ENCODE measurements at regions not wholly inside any gene's neighbourhood (a gene's known extent, or its start where the extent isn't known, plus 50 kb on each side); places are given as distances from the start of the nearest gene placed in this dataset.

GRCh38 chr7:17697128-17697881 is 243.0 kb downstream of the SNX13 start:
- no peaks in the 10 kb centered on the region for H3K36me3 ChIP-seq (ENCODE audit: insufficient read depth, low read length)
- no peak overlapping the region for H3K4me2 ChIP-seq (ENCODE audit: low read length)
- intact Hi-C loops (cut with micrococcal nuclease; ENCODE audit: unreplicated experiment): no loop called here
- H3K4me1 ChIP-seq (ENCODE audit: insufficient read depth, low read length, poor library complexity, severe bottlenecking): no peaks in the 10 kb centered on the region
- ChIA-PET CTCF (ENCODE audit: unreplicated experiment) (no interaction called here), POLR2A (interaction anchor here (0.9 kb wide), 1 partner anchor 17 kb away, joined by 3 read pairs; no protein-coding TSS in a partner anchor)
- no TSS peak for BruUV-seq (replicated peaks)
- no peaks in the 10 kb centered on the region for H3K79me2 ChIP-seq (ENCODE audit: insufficient read depth, low read depth, low read length)
- no peak for TF ChIP-seq EZH2phosphoT487 (IDR thresholded peaks at IDR 0.05; ENCODE audit: borderline replicate concordance, low read depth, low read length)
- H3K9me3 ChIP-seq (ENCODE audit: low read length): peaks cover 9% of the 10 kb centered on the region; the same call in 1 of the 2 replicates
- no peak overlapping the region for H3K27ac ChIP-seq (ENCODE audit: low read depth, low read length, poor library complexity, severe bottlenecking)
- H3K9me2 ChIP-seq (ENCODE audit: insufficient read depth, low read length): no peaks in the 10 kb centered on the region
- H2AFZ ChIP-seq (ENCODE audit: low read length): no peak overlapping the region
- H4K20me1 ChIP-seq (ENCODE audit: insufficient read depth, low read length): no peaks in the 10 kb centered on the region
- no peak for DNase-seq (ENCODE audit: low spot score)
- no peak overlapping the region for H3K4me3 ChIP-seq (ENCODE audit: low read depth, low read length, poor library complexity, severe bottlenecking)

- no TSS peak for BruUV-seq (replicated peaks)
- no peaks in the 10 kb centered on the region for H3K4me1 ChIP-seq (ENCODE audit: insufficient read depth, low read length, poor library complexity, severe bottlenecking)
- no peak overlapping the region for H3K4me2 ChIP-seq (ENCODE audit: low read length)
- H2AFZ ChIP-seq (ENCODE audit: low read length): no peak overlapping the region
- peaks cover 9% of the 10 kb centered on the region; the same call in 1 of the 2 replicates for H3K9me3 ChIP-seq (ENCODE audit: low read length)
- no peak overlapping the region for H3K4me3 ChIP-seq (ENCODE audit: low read depth, low read length, poor library complexity, severe bottlenecking)
- TF ChIP-seq EZH2phosphoT487 (IDR thresholded peaks at IDR 0.05; ENCODE audit: borderline replicate concordance, low read depth, low read length) (no peak), CTCF (conservative IDR thresholded peaks at IDR 0.05; ENCODE audit: low read length) (no peak)
- H3K36me3 ChIP-seq (ENCODE audit: insufficient read depth, low read length): no peaks in the 10 kb centered on the region
- no peaks in the 10 kb centered on the region for H3K79me2 ChIP-seq (ENCODE audit: insufficient read depth, low read depth, low read length)
- ChIA-PET CTCF (ENCODE audit: unreplicated experiment) (interaction anchor here (0.6 kb wide), 1 partner anchor 41 kb away, joined by 5 read pairs; no protein-coding TSS in a partner anchor), POLR2A (no interaction called here)
- intact Hi-C loops (cut with micrococcal nuclease; ENCODE audit: unreplicated experiment): loop anchor here (10.0 kb wide), 1 partner anchor 295 kb away; no protein-coding TSS in a partner anchor
- H3K9me2 ChIP-seq (ENCODE audit: insufficient read depth, low read length): no peaks in the 10 kb centered on the region
- H3K27ac ChIP-seq (ENCODE audit: low read depth, low read length, poor library complexity, severe bottlenecking): no peak overlapping the region
- H4K20me1 ChIP-seq (ENCODE audit: insufficient read depth, low read length): no peaks in the 10 kb centered on the region
- DNase-seq (ENCODE audit: low spot score): no peak
Observed at GRCh38 chr7:17699696-17700095, 240.6 kb downstream of the SNX13 start.

GRCh38 chr7:17700138-17700537 is 240.2 kb downstream of the SNX13 start:
- TF ChIP-seq EZH2phosphoT487 (IDR thresholded peaks at IDR 0.05; ENCODE audit: borderline replicate concordance, low read depth, low read length) (no peak), CTCF (conservative IDR thresholded peaks at IDR 0.05; ENCODE audit: low read length) (no peak)
- CTCF ChIA-PET (ENCODE audit: unreplicated experiment): no interaction called here
- H3K79me2 ChIP-seq (ENCODE audit: insufficient read depth, low read depth, low read length): no peaks in the 10 kb centered on the region
- intact Hi-C loops (cut with micrococcal nuclease; ENCODE audit: unreplicated experiment): loop anchor here (10.0 kb wide), 1 partner anchor 295 kb away; no protein-coding TSS in a partner anchor
- no peaks in the 10 kb centered on the region for H3K36me3 ChIP-seq (ENCODE audit: insufficient read depth, low read length)
- no peak for DNase-seq (ENCODE audit: low spot score)
- H3K27ac ChIP-seq (ENCODE audit: low read depth, low read length, poor library complexity, severe bottlenecking): no peak overlapping the region
- H4K20me1 ChIP-seq (ENCODE audit: insufficient read depth, low read length): no peaks in the 10 kb centered on the region
- POLR2A ChIA-PET: no interaction called here
- H3K9me2 ChIP-seq (ENCODE audit: insufficient read depth, low read length): no peaks in the 10 kb centered on the region
- BruUV-seq (replicated peaks): no TSS peak
- H3K4me1 ChIP-seq (ENCODE audit: insufficient read depth, low read length, poor library complexity, severe bottlenecking): no peaks in the 10 kb centered on the region
- no peak overlapping the region for H2AFZ ChIP-seq (ENCODE audit: low read length)
- no peak overlapping the region for H3K4me2 ChIP-seq (ENCODE audit: low read length)
- H3K9me3 ChIP-seq (ENCODE audit: low read length): peaks cover 9% of the 10 kb centered on the region; the same call in 1 of the 2 replicates
- no peak overlapping the region for H3K4me3 ChIP-seq (ENCODE audit: low read depth, low read length, poor library complexity, severe bottlenecking)

All from OCI-LY7 (cell line).